ENCODE measurements at regions not wholly inside any gene's neighbourhood (a gene's known extent, or its start where the extent isn't known, plus 50 kb on each side); places are given as distances from the start of the nearest gene placed in this dataset.

GRCh38 chr13:111970494-111971141, 96.3 kb upstream of the SOX1 start:
- CTCF ChIA-PET, result no interaction called here
- no peak overlapping the region for H3K4me3 ChIP-seq (ENCODE audit: low read depth in 2 of 2, low read length in 2 of 2)
- POLR2A ChIA-PET, result no interaction called here
- H3K27ac ChIP-seq (ENCODE audit: low read length), result no peak overlapping the region
- BruUV-seq (replicated peaks), result no TSS peak
- in situ Hi-C loops (cut with HindIII; ENCODE audit: low pct_unique_long_range_greater_than_20kb, low sequenced_read_pairs), result no loop called here
- no peaks in the 10 kb centered on the region for H3K27me3 ChIP-seq (ENCODE audit: control insufficient read depth, insufficient read depth, low read length)
- DNase-seq (ENCODE audit: low read depth, low spot score) (no peak), ATAC-seq (no peak)
- H3K36me3 ChIP-seq (ENCODE audit: control insufficient read depth, insufficient read depth, low read length), result no peaks in the 10 kb centered on the region
- intact Hi-C loops (cut with micrococcal nuclease; ENCODE audit: unreplicated experiment), result no loop called here
- H3K9me3 ChIP-seq (ENCODE audit: control insufficient read depth, insufficient read depth, low read depth, low read length), result no peaks in the 10 kb centered on the region
- no peak for TF ChIP-seq TCF7L2 (IDR thresholded peaks at IDR 0.05; ENCODE audit: low read depth, low read length)
- TF ChIP-seq, protein P1, sequence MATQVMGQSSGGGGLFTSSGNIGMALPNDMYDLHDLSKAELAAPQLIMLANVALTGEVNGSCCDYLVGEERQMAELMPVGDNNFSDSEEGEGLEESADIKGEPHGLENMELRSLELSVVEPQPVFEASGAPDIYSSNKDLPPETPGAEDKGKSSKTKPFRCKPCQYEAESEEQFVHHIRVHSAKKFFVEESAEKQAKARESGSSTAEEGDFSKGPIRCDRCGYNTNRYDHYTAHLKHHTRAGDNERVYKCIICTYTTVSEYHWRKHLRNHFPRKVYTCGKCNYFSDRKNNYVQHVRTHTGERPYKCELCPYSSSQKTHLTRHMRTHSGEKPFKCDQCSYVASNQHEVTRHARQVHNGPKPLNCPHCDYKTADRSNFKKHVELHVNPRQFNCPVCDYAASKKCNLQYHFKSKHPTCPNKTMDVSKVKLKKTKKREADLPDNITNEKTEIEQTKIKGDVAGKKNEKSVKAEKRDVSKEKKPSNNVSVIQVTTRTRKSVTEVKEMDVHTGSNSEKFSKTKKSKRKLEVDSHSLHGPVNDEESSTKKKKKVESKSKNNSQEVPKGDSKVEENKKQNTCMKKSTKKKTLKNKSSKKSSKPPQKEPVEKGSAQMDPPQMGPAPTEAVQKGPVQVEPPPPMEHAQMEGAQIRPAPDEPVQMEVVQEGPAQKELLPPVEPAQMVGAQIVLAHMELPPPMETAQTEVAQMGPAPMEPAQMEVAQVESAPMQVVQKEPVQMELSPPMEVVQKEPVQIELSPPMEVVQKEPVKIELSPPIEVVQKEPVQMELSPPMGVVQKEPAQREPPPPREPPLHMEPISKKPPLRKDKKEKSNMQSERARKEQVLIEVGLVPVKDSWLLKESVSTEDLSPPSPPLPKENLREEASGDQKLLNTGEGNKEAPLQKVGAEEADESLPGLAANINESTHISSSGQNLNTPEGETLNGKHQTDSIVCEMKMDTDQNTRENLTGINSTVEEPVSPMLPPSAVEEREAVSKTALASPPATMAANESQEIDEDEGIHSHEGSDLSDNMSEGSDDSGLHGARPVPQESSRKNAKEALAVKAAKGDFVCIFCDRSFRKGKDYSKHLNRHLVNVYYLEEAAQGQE (IDR thresholded peaks at IDR 0.05; ENCODE audit: insufficient read depth in 1 of 2, low read depth in 2 of 2, low read length in 1 of 2), result no peak
- no peak for TF ChIP-seq POLR2AphosphoS5 (IDR thresholded peaks at IDR 0.05; ENCODE audit: low read depth, low read length)
- TF ChIP-seq, protein P2, sequence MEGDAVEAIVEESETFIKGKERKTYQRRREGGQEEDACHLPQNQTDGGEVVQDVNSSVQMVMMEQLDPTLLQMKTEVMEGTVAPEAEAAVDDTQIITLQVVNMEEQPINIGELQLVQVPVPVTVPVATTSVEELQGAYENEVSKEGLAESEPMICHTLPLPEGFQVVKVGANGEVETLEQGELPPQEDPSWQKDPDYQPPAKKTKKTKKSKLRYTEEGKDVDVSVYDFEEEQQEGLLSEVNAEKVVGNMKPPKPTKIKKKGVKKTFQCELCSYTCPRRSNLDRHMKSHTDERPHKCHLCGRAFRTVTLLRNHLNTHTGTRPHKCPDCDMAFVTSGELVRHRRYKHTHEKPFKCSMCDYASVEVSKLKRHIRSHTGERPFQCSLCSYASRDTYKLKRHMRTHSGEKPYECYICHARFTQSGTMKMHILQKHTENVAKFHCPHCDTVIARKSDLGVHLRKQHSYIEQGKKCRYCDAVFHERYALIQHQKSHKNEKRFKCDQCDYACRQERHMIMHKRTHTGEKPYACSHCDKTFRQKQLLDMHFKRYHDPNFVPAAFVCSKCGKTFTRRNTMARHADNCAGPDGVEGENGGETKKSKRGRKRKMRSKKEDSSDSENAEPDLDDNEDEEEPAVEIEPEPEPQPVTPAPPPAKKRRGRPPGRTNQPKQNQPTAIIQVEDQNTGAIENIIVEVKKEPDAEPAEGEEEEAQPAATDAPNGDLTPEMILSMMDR (IDR thresholded peaks at IDR 0.05), result no peak
- TF ChIP-seq SIN3A (IDR thresholded peaks at IDR 0.05; ENCODE audit: borderline replicate concordance, insufficient read depth, low read depth, low read length), result no peak
- no peaks in the 10 kb centered on the region for H3K4me1 ChIP-seq (ENCODE audit: control insufficient read depth, insufficient read depth, low read length)

DNA sequence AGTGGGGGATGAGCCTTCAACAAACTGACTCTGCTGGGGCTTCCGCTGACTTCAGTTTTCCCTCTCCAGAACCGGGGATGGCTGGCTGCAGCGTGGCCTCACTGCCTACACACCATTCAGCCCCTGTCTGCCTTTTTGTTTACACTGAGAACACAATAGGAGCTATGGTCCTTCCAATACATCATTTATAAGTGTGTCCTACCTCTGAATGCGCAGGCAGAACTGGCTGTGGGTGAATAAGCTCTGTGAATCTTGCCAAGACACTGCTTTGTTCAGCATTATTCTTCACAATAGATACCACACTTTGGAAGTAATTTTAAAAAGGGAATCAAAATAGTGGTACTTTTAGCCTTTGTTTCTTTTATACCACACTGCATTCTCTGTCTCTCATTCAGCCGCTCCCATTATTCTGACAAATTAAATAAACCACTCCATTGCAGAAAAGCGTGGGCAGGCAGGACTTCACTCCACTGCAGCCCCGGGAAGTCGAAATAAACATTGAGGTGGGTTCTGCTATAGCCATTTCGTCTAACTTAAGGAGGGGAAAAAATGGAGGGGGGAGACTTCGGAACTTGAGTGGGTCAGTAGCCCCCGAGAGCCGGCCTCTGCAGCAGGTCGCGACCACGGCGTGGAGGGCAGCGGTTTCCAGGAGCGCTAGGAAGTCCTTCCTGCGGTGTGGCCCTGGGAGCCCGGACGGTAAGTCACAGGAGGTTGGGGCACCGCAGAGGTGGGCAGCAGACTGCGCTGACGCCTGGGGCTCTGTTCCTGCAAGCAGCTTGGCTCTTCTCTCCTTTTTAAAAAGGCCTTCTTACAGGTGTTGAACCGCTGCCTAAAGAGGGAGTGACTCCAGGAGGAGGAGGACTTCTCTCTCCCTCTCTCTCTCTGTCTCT, 94.8 kb upstream of the SOX1 start:
- ATAC-seq, result no peak
- Histone ChIP-seq H3K36me3 (ENCODE audit: control insufficient read depth, insufficient read depth, low read length) (no peaks in the 10 kb centered on the region), H3K4me3 (ENCODE audit: low read depth in 2 of 2, low read length in 2 of 2) (no peak overlapping the region), H3K4me1 (ENCODE audit: control insufficient read depth, insufficient read depth, low read length) (no peaks in the 10 kb centered on the region), H3K27me3 (ENCODE audit: control insufficient read depth, insufficient read depth, low read length) (no peaks in the 10 kb centered on the region), H3K9me3 (ENCODE audit: control insufficient read depth, insufficient read depth, low read depth, low read length) (no peaks in the 10 kb centered on the region), H3K27ac (ENCODE audit: low read length) (no peak overlapping the region)
- TF ChIP-seq, protein P1 (IDR thresholded peaks at IDR 0.05; ENCODE audit: insufficient read depth in 1 of 2, low read depth in 2 of 2, low read length in 1 of 2), result no peak
- no peak for TF ChIP-seq TCF7L2 (IDR thresholded peaks at IDR 0.05; ENCODE audit: low read depth, low read length)
- TF ChIP-seq, protein P2 (IDR thresholded peaks at IDR 0.05), result no peak
- no peak for TF ChIP-seq POLR2AphosphoS5 (IDR thresholded peaks at IDR 0.05; ENCODE audit: low read depth, low read length)
- TF ChIP-seq SIN3A (IDR thresholded peaks at IDR 0.05; ENCODE audit: borderline replicate concordance, insufficient read depth, low read depth, low read length), result no peak
- no peak for DNase-seq (ENCODE audit: low read depth, low spot score)
- CTCF ChIA-PET, result no interaction called here
- intact Hi-C loops (cut with micrococcal nuclease; ENCODE audit: unreplicated experiment), result no loop called here
- POLR2A ChIA-PET, result no interaction called here
- no TSS peak for BruUV-seq (replicated peaks)
- in situ Hi-C loops (cut with HindIII; ENCODE audit: low pct_unique_long_range_greater_than_20kb, low sequenced_read_pairs), result no loop called here
